PC-3 (cell line): ENCODE measurements at regions not wholly inside any gene's neighbourhood (a gene's known extent, or its start where the extent isn't known, plus 50 kb on each side); places are given as distances from the start of the nearest gene placed in this dataset.

Experiments used
- ATAC-seq: fragments of 200-7000 bp; cut with Tn5 transposase; 2 replicates; pipeline ENCODE4 v1.9.1; 2020; ENCODE audit warnings: mild to moderate bottlenecking, moderate library complexity
- BruUV-seq: library from RNA; stranded (reverse); fragments of 400-500 nt; replicated peaks from 2 replicates; lab custom pipeline; 2021; lab: Mats Ljungman, UMichigan
- CTCF ChIA-PET: fragments of 300-600 bp; sonication (Branson Sonifier 250); formaldehyde crosslinking; loops from one replicate; lab custom pipeline; 2022; ENCODE audit warnings: antibody characterized with exemption; lab: Charles Lee
- POLR2A ChIA-PET: fragments of 300-600 bp; sonication (Branson Sonifier 250); formaldehyde crosslinking; loops from one replicate; lab custom pipeline; 2022; ENCODE audit warnings: antibody characterized with exemption; ENCODE audit not compliant: unreplicated experiment; lab: Charles Lee
- DNase-seq: peaks from one replicate; pipeline ENCODE4 v3.0.0-alpha.2; 2015
- H2AFZ ChIP-seq: fragments of 300-600 bp; sonication (generic); 2 replicates; pipeline ENCODE4 v1.6.0; 2016; ENCODE audit warnings: antibody characterized with exemption, low read length
- H3F3A ChIP-seq: fragments of 300-600 bp; sonication (generic); one replicate; pipeline ENCODE4 v1.6.0; 2017; ENCODE audit warnings: antibody characterized with exemption, low read length, control low read depth, mild to moderate bottlenecking; ENCODE audit not compliant: unreplicated experiment
- H3K27ac ChIP-seq: fragments of 300-600 bp; sonication (generic); 2 replicates; pipeline ENCODE4 v1.5.1; 2016; ENCODE audit warnings: mild to moderate bottlenecking, low read length
- H3K27me3 ChIP-seq: fragments of 300-600 bp; sonication (generic); 2 replicates; pipeline ENCODE4 v1.6.1; 2016; ENCODE audit warnings: low read length, mixed read lengths
- H3K36me3 ChIP-seq: fragments of 300-600 bp; sonication (generic); 2 replicates; pipeline ENCODE4 v1.6.1; 2016; ENCODE audit warnings: low read depth, mixed run types, low read length, mixed read lengths
- H3K4me1 ChIP-seq: fragments of 300-600 bp; sonication (generic); 2 replicates; pipeline ENCODE4 v1.5.1; 2016; ENCODE audit warnings: low read length; ENCODE audit not compliant: insufficient read depth
- H3K4me2 ChIP-seq: fragments of 300-600 bp; sonication (generic); 2 replicates; pipeline ENCODE4 v1.6.0; 2016; ENCODE audit warnings: low read length
- H3K4me3 ChIP-seq: fragments of 300-600 bp; sonication (generic); 2 replicates; pipeline ENCODE4 v1.5.1; 2016; ENCODE audit warnings: mild to moderate bottlenecking, low read length, mixed read lengths
- H3K79me2 ChIP-seq: fragments of 300-600 bp; sonication (generic); 2 replicates; pipeline ENCODE4 v1.6.1; 2017; ENCODE audit warnings: low read length, mixed read lengths
- H3K9ac ChIP-seq: fragments of 300-600 bp; sonication (generic); 2 replicates; pipeline ENCODE4 v1.6.0; 2016; ENCODE audit warnings: mild to moderate bottlenecking, low read length
- H3K9me2 ChIP-seq: fragments of 300-600 bp; sonication (generic); replicated peaks from 2 replicates; pipeline ENCODE4 v1.6.1; 2016; ENCODE audit warnings: mixed run types, low read length, mixed read lengths
- H3K9me3 ChIP-seq: fragments of 300-600 bp; sonication (generic); 2 replicates; pipeline ENCODE4 v1.6.1; 2016; ENCODE audit warnings: low read length, mixed read lengths
- H4K20me1 ChIP-seq: fragments of 300-600 bp; sonication (generic); 2 replicates; pipeline ENCODE4 v1.6.1; 2016; ENCODE audit warnings: low read length, mixed read lengths
- EZH2 ChIP-seq: fragments of 300-600 bp; sonication (generic); IDR thresholded peaks from one replicate; pipeline ENCODE4 v1.6.1; 2017; ENCODE audit warnings: antibody characterized with exemption, mild to moderate bottlenecking, low read length; ENCODE audit not compliant: unreplicated experiment
- EZH2phosphoT487 ChIP-seq: fragments of 300-600 bp; sonication (generic); IDR thresholded peaks from 2 replicates; pipeline ENCODE4 v1.6.1; 2018; ENCODE audit warnings: mild to moderate bottlenecking, antibody characterized with exemption, low read length, borderline replicate concordance
- intact Hi-C: fragments of 100-400 bp; cut with micrococcal nuclease; formaldehyde crosslinking; loops from 2 replicates; pipeline ENCODE4 v1.9.0; 2023
- TF ChIP-seq, protein P1 (sequence below): fragments of 300-600 bp; sonication (generic); conservative IDR thresholded peaks from 2 replicates; pipeline ENCODE4 v1.5.1; 2017; ENCODE audit warnings: antibody characterized with exemption, low read depth, mild to moderate bottlenecking, low read length

DNA sequence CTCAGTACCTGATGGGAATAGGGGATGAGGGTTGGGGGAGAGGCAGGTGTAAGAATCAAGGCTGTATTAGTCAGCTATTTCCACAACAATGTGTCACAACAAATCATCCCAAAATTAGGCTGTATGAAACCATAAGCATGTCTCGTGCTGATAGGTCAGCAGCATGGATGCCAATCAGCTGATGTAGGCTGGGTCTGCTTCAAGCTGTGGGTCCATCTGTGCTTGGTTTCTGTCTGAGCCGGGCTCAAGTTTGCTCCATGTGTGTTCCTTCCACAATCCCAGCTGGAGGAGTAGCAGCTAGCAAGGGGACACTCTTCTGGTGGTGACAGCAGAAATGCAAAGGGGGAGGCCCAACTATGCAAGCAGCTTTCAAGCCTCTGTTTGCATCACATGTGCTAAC, 97.9 kb upstream of the ZNF746 start:
- no peaks in the 10 kb centered on the region for H3K79me2 ChIP-seq
- H3K36me3 ChIP-seq = peaks cover 1% of the 10 kb centered on the region; the same call in 1 of the 2 replicates
- DNase-seq (no peak), ATAC-seq (no peak)
- ChIA-PET POLR2A (no interaction called here), CTCF (no interaction called here)
- TF ChIP-seq, protein P1, sequence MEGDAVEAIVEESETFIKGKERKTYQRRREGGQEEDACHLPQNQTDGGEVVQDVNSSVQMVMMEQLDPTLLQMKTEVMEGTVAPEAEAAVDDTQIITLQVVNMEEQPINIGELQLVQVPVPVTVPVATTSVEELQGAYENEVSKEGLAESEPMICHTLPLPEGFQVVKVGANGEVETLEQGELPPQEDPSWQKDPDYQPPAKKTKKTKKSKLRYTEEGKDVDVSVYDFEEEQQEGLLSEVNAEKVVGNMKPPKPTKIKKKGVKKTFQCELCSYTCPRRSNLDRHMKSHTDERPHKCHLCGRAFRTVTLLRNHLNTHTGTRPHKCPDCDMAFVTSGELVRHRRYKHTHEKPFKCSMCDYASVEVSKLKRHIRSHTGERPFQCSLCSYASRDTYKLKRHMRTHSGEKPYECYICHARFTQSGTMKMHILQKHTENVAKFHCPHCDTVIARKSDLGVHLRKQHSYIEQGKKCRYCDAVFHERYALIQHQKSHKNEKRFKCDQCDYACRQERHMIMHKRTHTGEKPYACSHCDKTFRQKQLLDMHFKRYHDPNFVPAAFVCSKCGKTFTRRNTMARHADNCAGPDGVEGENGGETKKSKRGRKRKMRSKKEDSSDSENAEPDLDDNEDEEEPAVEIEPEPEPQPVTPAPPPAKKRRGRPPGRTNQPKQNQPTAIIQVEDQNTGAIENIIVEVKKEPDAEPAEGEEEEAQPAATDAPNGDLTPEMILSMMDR = no peak
- TF ChIP-seq EZH2 = no peak
- no peak for TF ChIP-seq EZH2phosphoT487
- no peaks in the 10 kb centered on the region for H4K20me1 ChIP-seq
- H3K4me1 ChIP-seq = no peaks in the 10 kb centered on the region
- H2AFZ ChIP-seq = no peak overlapping the region
- H3K4me2 ChIP-seq = no peak overlapping the region
- no peak overlapping the region for H3K9ac ChIP-seq
- no peaks in the 10 kb centered on the region for H3F3A ChIP-seq
- BruUV-seq = no TSS peak
- intact Hi-C loops = no loop called here
- H3K9me3 ChIP-seq = no peaks in the 10 kb centered on the region
- H3K27ac ChIP-seq = no peak overlapping the region
- H3K9me2 ChIP-seq = no peaks in the 10 kb centered on the region
- no peaks in the 10 kb centered on the region for H3K27me3 ChIP-seq
- H3K4me3 ChIP-seq = no peak overlapping the region

DNA sequence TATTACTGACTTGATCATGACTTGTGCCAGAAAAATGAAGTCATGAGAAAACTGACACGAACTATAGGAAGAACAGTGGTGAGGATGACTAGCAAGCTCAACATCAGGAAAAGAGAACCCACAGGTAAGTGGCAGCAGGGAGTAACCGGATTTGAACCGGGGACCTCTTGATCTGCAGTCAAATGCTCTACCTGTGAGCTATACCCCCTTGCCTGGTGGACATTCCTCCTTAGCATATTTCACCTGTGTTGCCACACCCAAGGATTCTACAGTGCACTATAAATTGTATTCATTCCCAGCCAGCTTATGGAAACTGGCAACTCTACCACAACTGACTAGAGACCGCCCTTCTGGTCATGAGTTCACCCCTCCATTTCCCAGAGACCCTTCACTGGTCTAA, 97.5 kb upstream of the ZNF746 start:
- H3F3A ChIP-seq = no peaks in the 10 kb centered on the region
- TF ChIP-seq, protein P1 = no peak
- no peak for TF ChIP-seq EZH2phosphoT487
- TF ChIP-seq EZH2 = no peak
- intact Hi-C loops = no loop called here
- no TSS peak for BruUV-seq
- no peaks in the 10 kb centered on the region for H4K20me1 ChIP-seq
- no peak overlapping the region for H3K4me3 ChIP-seq
- ChIA-PET CTCF (no interaction called here), POLR2A (no interaction called here)
- DNase-seq = no peak
- no peaks in the 10 kb centered on the region for H3K27me3 ChIP-seq
- no peaks in the 10 kb centered on the region for H3K4me1 ChIP-seq
- H2AFZ ChIP-seq = no peak overlapping the region
- H3K9me2 ChIP-seq = no peaks in the 10 kb centered on the region
- no peak overlapping the region for H3K9ac ChIP-seq
- no peaks in the 10 kb centered on the region for H3K9me3 ChIP-seq
- peaks cover 2% of the 10 kb centered on the region; the same call in 1 of the 2 replicates for H3K36me3 ChIP-seq
- no peaks in the 10 kb centered on the region for H3K79me2 ChIP-seq
- ATAC-seq = no peak
- no peak overlapping the region for H3K27ac ChIP-seq
- H3K4me2 ChIP-seq = no peak overlapping the region

DNA sequence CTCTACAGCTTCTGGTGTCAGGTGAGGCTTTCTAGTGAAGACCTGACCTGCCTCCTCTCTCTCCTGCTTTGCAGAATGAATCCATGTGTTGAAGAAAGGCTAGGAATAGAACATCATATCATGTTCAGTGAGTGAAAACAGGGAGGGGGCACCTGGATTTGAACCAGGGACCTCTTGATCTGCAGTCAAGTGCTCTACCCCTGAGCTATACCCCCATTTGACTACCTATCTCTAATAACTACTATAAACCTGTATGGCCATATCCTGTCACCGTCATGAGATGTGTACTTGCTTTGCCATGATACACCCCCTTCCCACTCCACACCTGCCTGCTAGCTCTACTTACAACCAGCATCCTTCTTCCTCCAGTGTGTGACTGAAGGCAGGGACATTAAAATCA, 91.3 kb upstream of the ZNF746 start:
- no peak overlapping the region for H2AFZ ChIP-seq
- DNase-seq (no peak), ATAC-seq (no peak)
- ChIA-PET CTCF (no interaction called here), POLR2A (no interaction called here)
- H3K4me2 ChIP-seq = no peak overlapping the region
- no peaks in the 10 kb centered on the region for H3K4me1 ChIP-seq
- no peak for TF ChIP-seq EZH2
- TF ChIP-seq, protein P1 = no peak
- no peak for TF ChIP-seq EZH2phosphoT487
- intact Hi-C loops = no loop called here
- no peaks in the 10 kb centered on the region for H3K27me3 ChIP-seq
- no peak overlapping the region for H3K27ac ChIP-seq
- no peak overlapping the region for H3K9ac ChIP-seq
- H3F3A ChIP-seq = no peaks in the 10 kb centered on the region
- BruUV-seq = no TSS peak
- H3K9me3 ChIP-seq = no peaks in the 10 kb centered on the region
- H4K20me1 ChIP-seq = no peaks in the 10 kb centered on the region
- H3K4me3 ChIP-seq = no peak overlapping the region
- H3K9me2 ChIP-seq = no peaks in the 10 kb centered on the region
- peaks cover 36% of the 10 kb centered on the region for H3K36me3 ChIP-seq
- no peaks in the 10 kb centered on the region for H3K79me2 ChIP-seq
